Transverse colon (tissue), 4 donors: ENCODE measurements at regions not wholly inside any gene's neighbourhood (a gene's known extent, or its start where the extent isn't known, plus 50 kb on each side); places are given as distances from the start of the nearest gene placed in this dataset.
"Not testable (repeated sequence)": the region's sequence is repeated elsewhere in the genome, so short reads cannot be mapped to it uniquely, and the experiment has no call there.

Experiments
- DNase-seq: peaks from one replicate; pipeline ENCODE4 v3.0.0-alpha.2; 2019
- H3K27ac ChIP-seq, 4 donors: fragments of 200-600 bp; sonication (generic); 2 replicates each; pipeline ENCODE4 v1.5.1; 2016 to 2018; ENCODE audit warnings: inconsistent platforms in 4 of 4
- H3K27me3 ChIP-seq: fragments of 200-600 bp; sonication (generic); 2 replicates; pipeline ENCODE4 v1.5.1; 2017; ENCODE audit warnings: inconsistent platforms
- H3K36me3 ChIP-seq, 4 donors: fragments of 200-600 bp; sonication (generic); 2 replicates each; pipeline ENCODE4 v1.5.1; 2017 to 2019; ENCODE audit warnings: inconsistent platforms in 4 of 4
- H3K4me1 ChIP-seq, 4 donors: fragments of 200-600 bp; sonication (generic); 2 replicates each; pipeline ENCODE4 v1.5.1; 2017 to 2020; ENCODE audit warnings: inconsistent platforms in 4 of 4
- H3K4me3 ChIP-seq, 4 donors: fragments of 200-600 bp; sonication (generic); 1 replicate in 1 of 4; 2 replicates in 3 of 4; pipeline versions ENCODE4 v1.5.1 to v1.6.1; 2017 to 2019; ENCODE audit warnings: inconsistent platforms in 4 of 4
- H3K9me3 ChIP-seq, 2 donors: fragments of 200-600 bp; sonication (generic); 2 replicates each; pipeline ENCODE4 v1.5.1; 2017 to 2019; ENCODE audit warnings: inconsistent platforms in 2 of 2
- CTCF ChIP-seq, 5 experiments: fragments of 200-600 bp in 3 of 5; fragments of 450-650 bp in 2 of 5; sonication (generic) in 3 of 5; IDR thresholded peaks; 1 replicate in 2 of 5; 2 replicates in 3 of 5; pipeline ENCODE4 v1.5.1; 2016 to 2017; ENCODE audit warnings: antibody characterized with exemption in 5 of 5, inconsistent platforms in 3 of 5, mild to moderate bottlenecking in 2 of 5, moderate library complexity in 1 of 5
- EP300 ChIP-seq: sonication (generic); formaldehyde crosslinking; IDR thresholded peaks from one replicate; pipeline ENCODE4 v1.6.1; 2017; ENCODE audit warnings: antibody characterized with exemption, low read depth
- POLR2A ChIP-seq: fragments of 450-650 bp; IDR thresholded peaks from one replicate; pipeline ENCODE4 v1.6.1; 2016; ENCODE audit warnings: antibody characterized with exemption, mild to moderate bottlenecking, moderate library complexity
- POLR2AphosphoS5 ChIP-seq, 3 donors: sonication (generic); formaldehyde crosslinking; IDR thresholded peaks; one replicate each; pipeline ENCODE4 v1.6.1; 2016; ENCODE audit warnings: antibody characterized with exemption in 3 of 3
- WGBS, 2 donors: methylation state at CpG; one replicate each; pipeline ENCODE4 v1.1.5; 2018; ENCODE audit warnings: low coverage in 1 of 2; 5-methylcytosine and 5-hydroxymethylcytosine counted together
- in situ Hi-C, 4 donors: fragments of 200-750 bp; cut with MboI; loops; one replicate each; pipeline versions ENCODE4 v1.15.0 to v1.15.1; 2017; ENCODE audit warnings: low sequenced_read_pairs in 3 of 4, low pct_ligation_motif_present in 1 of 4, low pct_unique_long_range_greater_than_20kb in 1 of 4
- intact Hi-C: fragments of 100-400 bp; cut with DNase I; formaldehyde crosslinking; loops from one replicate; pipeline ENCODE4 v1.15.1; 2023; ENCODE audit warnings: low total_unique reads

- Histone ChIP-seq H3K27ac (no peak overlapping the region), H3K36me3 (no peaks in the 10 kb centered on the region), H3K27me3 (no peaks in the 10 kb centered on the region), H3K9me3 (no peaks in the 10 kb centered on the region), H3K4me1 (peaks cover 0 to 14% (median 4%) of the 10 kb centered on the region in 4 donors), H3K4me3 (no peak overlapping the region)
- TF ChIP-seq POLR2A (no peak), CTCF (IDR thresholded peaks at IDR 0.05) (no peak), POLR2AphosphoS5 (IDR thresholded peaks at IDR 0.05) (no peak), EP300 (no peak)
- intact Hi-C loops (no loop called here), in situ Hi-C loops (no loop called here)
- no peak for DNase-seq
These were observed 248.7 kb upstream of the C2CD4B start for GRCh38 chr15:62413786-62414185.

- Histone ChIP-seq H3K9me3 (no peaks in the 10 kb centered on the region), H3K27me3 (no peaks in the 10 kb centered on the region), H3K4me1 (peaks cover 0 to 15% (median 4%) of the 10 kb centered on the region in 4 donors), H3K27ac (no peak overlapping the region), H3K4me3 (no peak overlapping the region), H3K36me3 (no peaks in the 10 kb centered on the region)
- 77% methylated on average over 7 of the region's 7 CpGs; no CpG with 5 or more reads in 1 of the 2 donors for WGBS, 2 donors
- no peak for DNase-seq
- in situ Hi-C loops (no loop called here), intact Hi-C loops (no loop called here)
- no peak for TF ChIP-seq CTCF (IDR thresholded peaks at IDR 0.05)
- no peak for TF ChIP-seq POLR2A
- TF ChIP-seq POLR2AphosphoS5 (IDR thresholded peaks at IDR 0.05): no peak
- no peak for TF ChIP-seq EP300
These were observed 250.4 kb upstream of the C2CD4B start for GRCh38 chr15:62415498-62415897.

GRCh38 chr15:62416526-62416925 is 251.4 kb upstream of the C2CD4B start:
- intact Hi-C loops: no loop called here
- Histone ChIP-seq H3K27me3 (no peaks in the 10 kb centered on the region), H3K27ac (no peak overlapping the region), H3K4me3 (no peak overlapping the region), H3K4me1 (peaks cover 0 to 15% (median 4%) of the 10 kb centered on the region in 4 donors), H3K9me3 (no peaks in the 10 kb centered on the region), H3K36me3 (no peaks in the 10 kb centered on the region)
- no peak for DNase-seq
- WGBS, 2 donors: 84 to 100% methylated on average over 1 to 3 of the region's 3 CpGs
- in situ Hi-C loops: no loop called here
- TF ChIP-seq POLR2A (no peak), POLR2AphosphoS5 (IDR thresholded peaks at IDR 0.05) (no peak), EP300 (no peak), CTCF (IDR thresholded peaks at IDR 0.05) (no peak)

GRCh38 chr15:62417439-62417838 is 252.4 kb upstream of the C2CD4B start:
- H3K4me3 ChIP-seq: no peak overlapping the region
- DNase-seq: no peak
- H3K36me3 ChIP-seq: no peaks in the 10 kb centered on the region
- 82 to 88% methylated on average over 3 of the region's 3 CpGs for WGBS, 2 donors
- TF ChIP-seq EP300 (no peak), CTCF (IDR thresholded peaks at IDR 0.05) (no peak), POLR2A (no peak), POLR2AphosphoS5 (IDR thresholded peaks at IDR 0.05) (no peak)
- H3K9me3 ChIP-seq: no peaks in the 10 kb centered on the region
- intact Hi-C loops: no loop called here
- H3K27me3 ChIP-seq: no peaks in the 10 kb centered on the region
- in situ Hi-C loops: no loop called here
- H3K27ac ChIP-seq: no peak overlapping the region
- peaks cover 0 to 15% (median 4%) of the 10 kb centered on the region in 4 donors for H3K4me1 ChIP-seq

GRCh38 chr15:62418496-62418895 is 253.4 kb upstream of the C2CD4B start:
- H3K4me3 ChIP-seq, DNase-seq, H3K27me3 ChIP-seq, H3K9me3 ChIP-seq, H3K36me3 ChIP-seq, in situ Hi-C loops, H3K27ac ChIP-seq, intact Hi-C loops, H3K4me1 ChIP-seq: not testable (repeated sequence)
- WGBS, 2 donors: 73 to 83% methylated on average over 3 of the region's 3 CpGs
